Common myeloid progenitor, CD34-positive (primary cell): ENCODE measurements at regions not wholly inside any gene's neighbourhood (a gene's known extent, or its start where the extent isn't known, plus 50 kb on each side); places are given as distances from the start of the nearest gene placed in this dataset.

Experiments used
- CTCF ChIA-PET: fragments of 350-600 bp; sonication (Branson Sonifier 250); formaldehyde crosslinking; loops from one replicate; lab custom pipeline; 2021; ENCODE audit warnings: antibody characterized with exemption; lab: Charles Lee
- POLR2A ChIA-PET: fragments of 350-600 bp; sonication (Branson Sonifier 250); formaldehyde crosslinking; loops from one replicate; lab custom pipeline; 2021; ENCODE audit warnings: antibody characterized with exemption; lab: Charles Lee
- DNase-seq, 3 donors: peaks; one replicate each; pipeline versions ENCODE4 v3.0.0 to v3.0.0-alpha.2; 2013
- H3K27ac ChIP-seq, 2 experiments: 1 replicate in 1 of 2; 2 replicates in 1 of 2; pipeline ENCODE4 v1.7.0; 2013; ENCODE audit warnings: inconsistent platforms in 2 of 2, low read length in 2 of 2, mild to moderate bottlenecking in 2 of 2, low read depth in 1 of 2, moderate library complexity in 1 of 2; ENCODE audit not compliant: severe bottlenecking in 2 of 2, insufficient read depth in 1 of 2, poor library complexity in 1 of 2
- H3K27me3 ChIP-seq, 5 experiments: replicated peaks in 2 of 5; 1 replicate in 3 of 5; 2 replicates in 2 of 5; pipeline versions ENCODE4 v1.6.1 to v1.7.0; 2013; ENCODE audit warnings: low read length in 4 of 5, mild to moderate bottlenecking in 2 of 5, moderate library complexity in 2 of 5, inconsistent platforms in 1 of 5; ENCODE audit not compliant: insufficient read depth in 5 of 5, control insufficient read depth in 4 of 5
- H3K36me3 ChIP-seq, 4 experiments: 1 replicate in 2 of 4; 2 replicates in 2 of 4; pipeline versions ENCODE4 v1.6.1 to v1.7.0; 2013; ENCODE audit warnings: low read length in 3 of 4, control low read depth in 1 of 4, mild to moderate bottlenecking in 1 of 4; ENCODE audit not compliant: control insufficient read depth in 4 of 4, insufficient read depth in 4 of 4
- H3K4me1 ChIP-seq, 4 experiments: 1 replicate in 3 of 4; 2 replicates in 1 of 4; pipeline versions ENCODE4 v1.6.1 to v1.7.1; 2013; ENCODE audit warnings: low read length in 3 of 4, mild to moderate bottlenecking in 3 of 4, control low read depth in 1 of 4, inconsistent platforms in 1 of 4, moderate library complexity in 1 of 4; ENCODE audit not compliant: control insufficient read depth in 4 of 4, insufficient read depth in 4 of 4; ENCODE audit errors: control extremely low read depth in 1 of 4
- H3K4me3 ChIP-seq, 7 experiments: 1 replicate in 4 of 7; 2 replicates in 3 of 7; pipeline versions ENCODE4 v1.5.1 to v1.7.0; 2013; ENCODE audit warnings: mild to moderate bottlenecking in 7 of 7, low read length in 6 of 7, moderate library complexity in 6 of 7, inconsistent platforms in 2 of 7, low read depth in 2 of 7, control low read depth in 1 of 7; ENCODE audit not compliant: insufficient read depth in 4 of 7, control insufficient read depth in 1 of 7; ENCODE audit errors: extremely low read depth in 1 of 7
- H3K9me3 ChIP-seq, 5 experiments: 1 replicate in 4 of 5; 2 replicates in 1 of 5; pipeline versions ENCODE4 v1.6.1 to v1.7.1; 2013; ENCODE audit warnings: low read length in 4 of 5, mild to moderate bottlenecking in 2 of 5, inconsistent platforms in 1 of 5, low read depth in 1 of 5, moderate library complexity in 1 of 5; ENCODE audit not compliant: control insufficient read depth in 4 of 5, insufficient read depth in 2 of 5; ENCODE audit errors: control extremely low read depth in 1 of 5
- WGBS: methylation state at CpG from one replicate; pipeline ENCODE4 v1.1.5; 2013; ENCODE audit not compliant: insufficient coverage; 5-methylcytosine and 5-hydroxymethylcytosine counted together

GRCh38 chr15:94110476-94111130, 120.8 kb upstream of the MCTP2 start:
- CTCF ChIA-PET, result no interaction called here
- Histone ChIP-seq H3K9me3 (no peaks in the 10 kb centered on the region), H3K27me3 (peaks cover 0 to 2% (median 0%) of the 10 kb centered on the region in 5 experiments), H3K27ac (no peak overlapping the region), H3K4me1 (no peaks in the 10 kb centered on the region), H3K4me3 (no peak overlapping the region), H3K36me3 (no peaks in the 10 kb centered on the region)
- POLR2A ChIA-PET, result no interaction called here
- DNase-seq, result no peak
- WGBS, result 91% methylated on average over 1 of the region's 2 CpGs

- CTCF ChIA-PET, result interaction anchor here (1.2 to 1.8 kb wide), 2 partner anchors 8 to 10 kb away, joined by 3 read pairs; no protein-coding TSS in a partner anchor
- H3K4me1 ChIP-seq, result no peaks in the 10 kb centered on the region
- H3K27ac ChIP-seq, result no peak overlapping the region
- no peaks in the 10 kb centered on the region for H3K36me3 ChIP-seq
- no peak overlapping the region for H3K4me3 ChIP-seq
- POLR2A ChIA-PET, result no interaction called here
- no peak for DNase-seq
- 80% methylated on average over 1 of the region's 2 CpGs for WGBS
- peaks cover 0 to 3% (median 0%) of the 10 kb centered on the region in 5 experiments for H3K9me3 ChIP-seq
- peaks cover 0 to 4% (median 0%) of the 10 kb centered on the region in 5 experiments for H3K27me3 ChIP-seq
Observed at GRCh38 chr15:94107652-94108051, 123.7 kb upstream of the MCTP2 start.

- Histone ChIP-seq H3K4me1 (no peaks in the 10 kb centered on the region), H3K27ac (no peak overlapping the region)
- POLR2A ChIA-PET, result no interaction called here
Observed at GRCh38 chr15:94105760-94106159, 125.6 kb upstream of the MCTP2 start.

DNA sequence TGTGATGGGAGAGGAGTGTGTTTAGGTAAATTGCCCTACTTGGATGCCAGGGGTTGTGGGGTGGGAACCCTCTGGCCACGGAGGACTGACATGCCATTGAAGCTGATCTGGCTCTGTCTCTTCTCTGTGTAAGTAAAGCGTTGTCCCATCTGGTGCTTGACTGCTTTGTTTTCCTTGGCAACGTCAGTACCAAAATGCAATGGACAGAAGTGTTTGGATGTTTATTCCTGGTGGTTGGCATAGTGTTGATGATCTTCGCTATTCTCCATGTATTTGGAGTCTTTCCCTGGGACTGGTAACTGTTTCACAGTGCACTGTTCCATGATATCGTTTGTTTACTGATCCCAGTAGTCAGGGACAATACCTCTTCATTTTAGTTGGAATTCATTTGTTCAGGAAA, 130.5 kb upstream of the MCTP2 start:
- ChIA-PET CTCF (no interaction called here), POLR2A (no interaction called here)
- Histone ChIP-seq H3K4me1 (no peaks in the 10 kb centered on the region), H3K4me3 (no peak overlapping the region), H3K36me3 (no peaks in the 10 kb centered on the region), H3K27ac (no peak overlapping the region), H3K27me3 (peaks cover 0 to 2% (median 0%) of the 10 kb centered on the region in 5 experiments), H3K9me3 (peaks cover 0 to 3% (median 0%) of the 10 kb centered on the region in 5 experiments)
- 100% methylated on average over 1 of the region's 5 CpGs for WGBS
- no peak for DNase-seq

More at GRCh38 chr15:94105760-94106159, 125.6 kb upstream of the MCTP2 start:
- no peak for DNase-seq
- CTCF ChIA-PET, result no interaction called here
- peaks cover 0 to 3% (median 0%) of the 10 kb centered on the region in 5 experiments for H3K9me3 ChIP-seq
- WGBS, result 86% methylated on average over 2 of the region's 4 CpGs
- H3K36me3 ChIP-seq, result no peaks in the 10 kb centered on the region
- H3K27me3 ChIP-seq, result peaks cover 0 to 4% (median 0%) of the 10 kb centered on the region in 5 experiments
- no peak overlapping the region for H3K4me3 ChIP-seq

- H3K36me3 ChIP-seq, result no peaks in the 10 kb centered on the region
- H3K27ac ChIP-seq, result no peak overlapping the region
- WGBS, result 80% methylated on average over 2 of the region's 3 CpGs
- peaks cover 0 to under 1% (median 0%) of the 10 kb centered on the region in 5 experiments for H3K9me3 ChIP-seq
- H3K27me3 ChIP-seq, result peaks cover 0 to 2% (median 0%) of the 10 kb centered on the region in 5 experiments
- CTCF ChIA-PET, result interaction anchor here (0.8 kb wide), 1 partner anchor 9 kb away, joined by 3 read pairs; no protein-coding TSS in a partner anchor
- POLR2A ChIA-PET, result no interaction called here
- H3K4me1 ChIP-seq, result no peaks in the 10 kb centered on the region
- no peak overlapping the region for H3K4me3 ChIP-seq
- no peak for DNase-seq
Observed at GRCh38 chr15:94099574-94099960, 131.8 kb upstream of the MCTP2 start.

- H3K4me3 ChIP-seq, result no peak overlapping the region
- ChIA-PET POLR2A (no interaction called here), CTCF (interaction anchor here (0.8 kb wide), 1 partner anchor 9 kb away, joined by 3 read pairs; no protein-coding TSS in a partner anchor)
- 95% methylated on average over 4 of the region's 5 CpGs for WGBS
- no peaks in the 10 kb centered on the region for H3K36me3 ChIP-seq
- H3K27me3 ChIP-seq, result peaks cover 0 to 2% (median 0%) of the 10 kb centered on the region in 5 experiments
- no peak overlapping the region for H3K27ac ChIP-seq
- DNase-seq, result no peak
- H3K9me3 ChIP-seq, result no peaks in the 10 kb centered on the region
- no peaks in the 10 kb centered on the region for H3K4me1 ChIP-seq
Observed at GRCh38 chr15:94098921-94099573, 132.3 kb upstream of the MCTP2 start.

DNA sequence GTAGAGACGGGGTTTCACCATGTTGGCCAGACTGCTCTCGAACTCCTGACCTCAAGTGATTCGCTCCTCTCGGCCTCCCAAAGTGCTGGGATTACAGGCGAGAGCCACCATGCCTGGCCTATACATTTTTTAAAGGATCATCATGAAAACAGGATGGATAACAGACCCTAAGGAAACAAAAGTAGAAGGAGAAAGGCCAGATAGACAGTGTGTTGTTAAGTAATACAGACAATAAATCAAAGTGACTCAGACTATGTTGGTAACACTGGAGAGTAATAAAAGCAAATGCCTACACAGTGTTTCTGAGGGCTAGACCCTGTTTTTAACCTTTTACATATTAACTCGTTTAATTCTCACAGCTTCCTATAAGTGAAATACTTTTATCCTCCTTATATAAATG, 133.8 kb upstream of the MCTP2 start:
- Histone ChIP-seq H3K36me3 (no peaks in the 10 kb centered on the region), H3K4me1 (no peaks in the 10 kb centered on the region), H3K27me3 (no peaks in the 10 kb centered on the region), H3K27ac (no peak overlapping the region), H3K4me3 (no peak overlapping the region), H3K9me3 (no peaks in the 10 kb centered on the region)
- POLR2A ChIA-PET, result interaction anchor here (0.6 kb wide), 1 partner anchor 74 kb away, joined by 4 read pairs; no protein-coding TSS in a partner anchor
- CTCF ChIA-PET, result interaction anchor here (1.0 to 1.3 kb wide), 2 partner anchors 22 to 100 kb away, joined by 3 to 4 read pairs; no protein-coding TSS in a partner anchor
- DNase-seq, result no peak
- 100% methylated on average over 4 of the region's 6 CpGs for WGBS
